ENCODE measurements at regions not wholly inside any gene's neighbourhood (a gene's known extent, or its start where the extent isn't known, plus 50 kb on each side); places are given as distances from the start of the nearest gene placed in this dataset.

- Histone ChIP-seq H4K20me1 (ENCODE audit: insufficient read depth, low read length) (no peaks in the 10 kb centered on the region), H3K9ac (ENCODE audit: insufficient read depth, low read length, poor library complexity, severe bottlenecking) (no peak overlapping the region), H3K36me3 (replicated peaks in 1 of 2; ENCODE audit: control insufficient read depth in 1 of 2, insufficient read depth in 2 of 2, low read length in 2 of 2) (no peaks in the 10 kb centered on the region), H3K27ac (ENCODE audit: low read depth in 1 of 2, low read length in 2 of 2) (no peak overlapping the region), H3K4me3 (replicated peaks in 1 of 3; ENCODE audit: low read depth in 2 of 3, low read length in 3 of 3) (no peak overlapping the region), H3K27me3 (ENCODE audit: control insufficient read depth in 2 of 2, insufficient read depth in 2 of 2, low read length in 2 of 2) (no peaks in the 10 kb centered on the region), H3K9me3 (replicated peaks in 1 of 2; ENCODE audit: control insufficient read depth in 1 of 2, insufficient read depth in 1 of 2, low read length in 2 of 2) (no peaks in the 10 kb centered on the region), H3K79me2 (ENCODE audit: insufficient read depth, low read length) (no peaks in the 10 kb centered on the region), H2AFZ (ENCODE audit: insufficient read depth, low read depth, low read length, poor library complexity, severe bottlenecking) (no peak overlapping the region), H3K4me1 (ENCODE audit: control insufficient read depth in 1 of 2, insufficient read depth in 2 of 2, low read length in 2 of 2) (no peaks in the 10 kb centered on the region), H3K4me2 (replicated peaks; ENCODE audit: extremely low read depth, low read length, poor library complexity, severe bottlenecking) (no peak overlapping the region)
- DNase-seq, result no peak
- peaks cover 0 to 2% (median 1%) of the 10 kb centered on the region in 3 donors for H3K27me3 Mint-ChIP-seq (ENCODE audit: low read depth in 3 of 3)
- no peaks in the 10 kb centered on the region for H3K4me1 Mint-ChIP-seq
- peaks cover 2 to 15% (median 9%) of the 10 kb centered on the region in 7 donors for H3K9me3 Mint-ChIP-seq
- no CpG with 5 or more reads among the region's 1 CpG for WGBS (ENCODE audit: insufficient coverage)
- TF ChIP-seq CTCF (IDR thresholded peaks at IDR 0.05), result no peak
- intact Hi-C loops (cut with micrococcal nuclease), result no loop called here
- H3K27ac Mint-ChIP-seq, result no peak overlapping the region
- no peak overlapping the region for H3K4me3 Mint-ChIP-seq
- no peaks in the 10 kb centered on the region for H3K36me3 Mint-ChIP-seq
Measured at GRCh38 chr3:40639006-40639405, 114.2 kb downstream of the ZNF621 start.

GRCh38 chr3:40642812-40643211 lies 118.1 kb downstream of the ZNF621 start:
- H3K27ac Mint-ChIP-seq, result no peak overlapping the region
- no peaks in the 10 kb centered on the region for H3K79me2 ChIP-seq (ENCODE audit: insufficient read depth, low read length)
- peaks cover 0 to 10% (median 4%) of the 10 kb centered on the region in 7 donors for H3K9me3 Mint-ChIP-seq
- peaks cover 1 to 3% (median 2%) of the 10 kb centered on the region in 3 donors for H3K27me3 Mint-ChIP-seq (ENCODE audit: low read depth in 3 of 3)
- H3K4me2 ChIP-seq (replicated peaks; ENCODE audit: extremely low read depth, low read length, poor library complexity, severe bottlenecking), result no peak overlapping the region
- no peaks in the 10 kb centered on the region for H3K9me3 ChIP-seq (replicated peaks in 1 of 2; ENCODE audit: control insufficient read depth in 1 of 2, insufficient read depth in 1 of 2, low read length in 2 of 2)
- no peaks in the 10 kb centered on the region for H3K4me1 ChIP-seq (ENCODE audit: control insufficient read depth in 1 of 2, insufficient read depth in 2 of 2, low read length in 2 of 2)
- H2AFZ ChIP-seq (ENCODE audit: insufficient read depth, low read depth, low read length, poor library complexity, severe bottlenecking), result no peak overlapping the region
- H3K36me3 Mint-ChIP-seq, result no peaks in the 10 kb centered on the region
- WGBS (ENCODE audit: insufficient coverage), result 98% methylated on average over 4 of the region's 5 CpGs
- H3K4me1 Mint-ChIP-seq, result no peaks in the 10 kb centered on the region
- H3K4me3 Mint-ChIP-seq, result no peak overlapping the region
- no peak for TF ChIP-seq CTCF (IDR thresholded peaks at IDR 0.05)
- no peaks in the 10 kb centered on the region for H4K20me1 ChIP-seq (ENCODE audit: insufficient read depth, low read length)
- H3K4me3 ChIP-seq (replicated peaks in 1 of 3; ENCODE audit: low read depth in 2 of 3, low read length in 3 of 3), result no peak overlapping the region
- no peak for DNase-seq
- no peaks in the 10 kb centered on the region for H3K27me3 ChIP-seq (ENCODE audit: control insufficient read depth in 2 of 2, insufficient read depth in 2 of 2, low read length in 2 of 2)
- H3K27ac ChIP-seq (ENCODE audit: low read depth in 1 of 2, low read length in 2 of 2), result no peak overlapping the region
- H3K36me3 ChIP-seq (replicated peaks in 1 of 2; ENCODE audit: control insufficient read depth in 1 of 2, insufficient read depth in 2 of 2, low read length in 2 of 2), result no peaks in the 10 kb centered on the region
- H3K9ac ChIP-seq (ENCODE audit: insufficient read depth, low read length, poor library complexity, severe bottlenecking), result no peak overlapping the region
- intact Hi-C loops (cut with micrococcal nuclease), result no loop called here

Measured in CD14-positive monocyte (primary cell).